NCI-H2029 (cell line): ENCODE measurements at regions not wholly inside any gene's neighbourhood (a gene's known extent, or its start where the extent isn't known, plus 50 kb on each side); places are given as distances from the start of the nearest gene placed in this dataset.
A peak's percentile ranks its signal among the peaks of the same experiment; 100 is the strongest.
"Not testable (repeated sequence)": the region's sequence is repeated elsewhere in the genome, so short reads cannot be mapped to it uniquely, and the experiment has no call there.

ENCODE experiments used
- DNase-seq: peaks from one replicate; lab custom pipeline; 2025; lab: John Stamatoyannopoulos, UW

- peak; percentile 31 for DNase-seq
These were observed 98.6 kb downstream of the USP22 start for GRCh38 chr17:20944014-20944865.

- not testable (repeated sequence) for DNase-seq
These were observed 95.1 kb downstream of the USP22 start for GRCh38 chr17:20947708-20948107.

- DNase-seq, result no peak
These were observed 93.6 kb downstream of the USP22 start for GRCh38 chr17:20948984-20949777.
